Hematopoietic multipotent progenitor cell treated with erythropoietin and hydrocortisone succinate and interleukin-3 and kit ligand, for 4 days (in vitro differentiated cells): ENCODE measurements at regions not wholly inside any gene's neighbourhood (a gene's known extent, or its start where the extent isn't known, plus 50 kb on each side); places are given as distances from the start of the nearest gene placed in this dataset.

Experiments
- DNase-seq: peaks from one replicate; pipeline ENCODE4 v3.0.0-alpha.2; 2015

DNA sequence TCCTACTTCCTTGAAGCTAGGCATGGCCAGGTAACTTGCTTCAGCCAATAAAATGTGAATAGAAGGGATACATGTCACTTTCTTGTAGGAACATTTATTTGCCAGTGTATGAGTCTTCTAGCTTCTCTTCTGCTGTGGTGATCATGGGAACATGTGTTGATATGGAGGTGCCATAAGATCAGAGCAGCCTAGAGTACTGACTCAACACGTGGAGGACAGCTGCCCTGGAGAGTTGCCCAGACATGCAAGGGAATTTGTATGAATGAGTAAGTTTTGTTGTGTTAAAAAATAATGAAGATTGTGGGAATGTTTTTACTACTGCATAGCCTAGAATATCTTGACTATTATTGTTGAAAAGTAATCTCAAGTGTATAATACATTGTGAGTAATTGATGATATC is 502.3 kb downstream of the NUF2 start:
- no peak for DNase-seq

DNA sequence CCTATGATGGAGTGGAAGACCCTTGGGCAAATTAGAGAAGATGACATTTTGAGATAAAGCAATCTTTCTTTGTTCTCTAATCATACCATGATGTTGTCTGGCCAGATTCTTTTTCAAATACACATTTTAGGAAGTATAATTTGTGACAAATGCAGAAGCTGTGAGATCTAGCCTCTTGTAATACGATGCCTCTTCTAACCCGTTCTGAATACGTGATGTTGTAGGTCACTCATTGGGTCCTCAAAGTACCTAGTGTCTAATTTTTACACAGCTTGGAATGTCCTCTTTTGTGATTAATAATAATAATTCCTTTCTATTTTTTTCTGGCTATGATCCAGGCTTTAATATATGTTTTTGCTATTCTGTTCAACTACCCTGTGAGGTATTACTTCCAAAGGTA is 502.7 kb downstream of the NUF2 start:
- no peak for DNase-seq

DNA sequence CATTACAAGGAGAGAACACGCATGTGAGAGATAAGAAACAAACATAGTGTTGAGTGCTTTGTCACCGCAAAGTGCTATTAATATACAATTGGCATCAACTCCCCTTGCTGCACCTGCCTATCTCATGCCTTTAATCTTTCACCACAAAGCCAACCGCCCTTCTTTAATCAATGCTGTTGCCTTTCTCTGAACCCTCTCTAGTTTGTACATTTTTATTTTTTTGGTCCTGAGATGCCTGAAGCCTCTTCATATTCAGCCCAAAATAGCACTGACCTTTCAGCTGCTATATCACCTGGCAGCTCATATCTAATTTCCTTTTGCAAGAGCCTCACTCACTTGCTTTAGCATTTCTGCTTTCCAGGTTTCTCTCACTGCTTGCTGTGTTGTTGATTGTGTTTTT is 504.7 kb downstream of the NUF2 start:
- no peak for DNase-seq

DNA sequence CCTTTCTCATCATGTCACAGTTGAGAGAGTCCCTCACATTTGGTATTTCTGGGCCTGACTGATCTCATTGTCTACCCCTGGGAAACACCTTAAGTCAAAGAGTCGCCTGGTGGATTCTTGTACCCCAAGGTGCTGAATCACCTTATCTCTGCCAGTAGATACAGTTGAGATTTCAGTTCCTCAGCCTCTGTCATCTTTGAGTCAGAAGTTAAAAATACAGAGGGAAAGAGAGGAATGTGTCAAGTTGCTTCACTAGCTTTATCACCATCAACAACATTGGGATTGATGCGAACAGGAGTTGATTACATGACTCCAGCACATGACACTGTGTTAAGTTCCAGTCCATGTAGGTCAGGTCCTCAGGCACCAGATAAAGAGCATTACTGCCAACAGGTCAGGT is 513.0 kb downstream of the NUF2 start:
- DNase-seq: no peak

DNA sequence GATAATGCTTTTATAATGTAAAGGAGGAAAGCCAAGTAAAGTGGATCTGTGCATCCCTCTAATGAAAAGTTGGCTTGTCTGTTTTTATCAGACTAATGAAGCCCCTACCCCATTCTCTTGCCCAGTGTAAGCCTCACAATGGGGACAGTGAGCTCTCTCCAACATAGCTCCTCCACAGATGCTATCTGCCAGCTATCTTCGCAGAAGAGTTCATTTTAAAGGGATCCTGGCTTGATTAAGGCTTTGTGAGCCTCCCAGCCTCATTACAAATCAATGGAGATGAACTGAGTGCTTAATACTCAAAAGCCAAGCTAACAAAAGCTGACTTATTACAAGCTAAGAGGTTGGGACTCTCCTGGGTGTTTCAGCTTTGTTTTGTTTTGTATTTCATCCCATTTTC is 514.7 kb downstream of the NUF2 start:
- DNase-seq: no peak

DNA sequence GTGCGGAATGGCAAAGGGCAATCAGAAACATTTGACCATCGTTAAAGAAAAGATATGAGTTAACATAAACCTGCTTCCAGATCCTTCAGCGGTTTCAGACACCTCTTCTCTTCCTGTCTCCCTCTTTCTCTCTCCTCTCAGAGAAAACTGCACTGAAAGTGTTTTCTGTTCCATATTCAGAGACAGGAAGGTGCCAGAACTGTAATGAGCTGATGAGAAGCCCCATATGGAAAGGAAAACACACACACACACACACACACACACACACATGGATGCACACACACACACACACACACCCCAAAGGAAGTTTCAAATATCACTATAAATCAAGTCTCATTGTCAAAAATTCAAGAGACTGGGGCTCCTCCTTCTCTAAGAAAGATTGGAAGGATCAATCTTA is 515.5 kb downstream of the NUF2 start:
- DNase-seq: no peak

DNA sequence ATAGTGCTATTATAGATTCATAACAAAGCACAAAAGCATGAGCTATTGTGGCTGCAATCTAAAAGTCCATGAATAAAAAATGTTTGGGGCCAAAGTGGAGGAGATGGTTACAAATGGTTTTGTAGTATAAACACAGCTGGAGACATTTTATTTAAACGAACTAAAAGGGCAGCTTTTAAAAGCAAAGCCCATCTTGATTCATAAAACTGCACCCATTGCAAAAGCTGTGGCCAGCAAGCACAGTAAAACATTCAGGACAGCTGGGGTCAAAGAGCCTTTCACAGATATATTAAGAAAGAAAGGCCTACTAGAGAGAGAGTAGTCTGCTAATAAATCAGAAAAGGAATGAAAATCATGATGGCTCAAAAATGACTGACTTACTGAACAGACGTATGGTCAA is 520.8 kb downstream of the NUF2 start:
- no peak for DNase-seq

DNA sequence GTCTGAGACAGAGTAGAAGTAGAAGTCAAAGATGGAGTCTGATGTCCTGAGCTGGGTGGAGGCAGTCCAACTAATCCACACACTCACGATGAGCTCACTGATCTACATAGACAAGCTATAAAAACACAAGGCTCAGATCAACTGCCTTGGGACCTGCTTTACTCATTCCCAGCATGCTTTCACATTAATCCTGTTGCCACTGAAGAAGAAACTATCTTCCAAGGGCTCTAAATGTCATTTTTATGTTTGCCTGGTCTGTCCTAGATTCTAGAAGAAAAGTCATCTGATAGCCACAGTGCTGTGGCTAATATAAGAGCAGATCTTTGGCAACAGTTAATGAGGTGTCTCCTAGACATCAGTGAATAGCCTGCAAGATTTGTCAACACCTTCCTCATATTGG is 522.7 kb downstream of the NUF2 start:
- no peak for DNase-seq

DNA sequence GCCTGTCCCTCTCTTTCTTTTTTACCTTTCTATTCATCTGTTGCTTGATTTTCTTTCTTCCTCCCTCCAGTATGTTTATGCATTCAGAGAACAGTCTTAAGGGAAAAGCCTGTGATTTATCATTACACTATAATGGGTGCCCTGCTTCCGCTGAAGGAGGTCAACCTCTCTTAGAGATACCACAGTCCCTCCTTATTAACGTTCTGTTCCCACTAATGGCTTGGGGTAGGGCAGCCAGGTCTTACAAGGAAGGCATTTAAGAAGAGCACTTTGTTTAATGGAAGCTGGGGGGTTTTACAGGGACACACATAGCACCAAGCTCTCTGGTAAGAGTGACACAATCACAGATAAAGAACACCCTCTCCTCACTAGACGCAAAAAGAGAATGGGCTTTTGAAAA is 523.5 kb downstream of the NUF2 start:
- DNase-seq: no peak

DNA sequence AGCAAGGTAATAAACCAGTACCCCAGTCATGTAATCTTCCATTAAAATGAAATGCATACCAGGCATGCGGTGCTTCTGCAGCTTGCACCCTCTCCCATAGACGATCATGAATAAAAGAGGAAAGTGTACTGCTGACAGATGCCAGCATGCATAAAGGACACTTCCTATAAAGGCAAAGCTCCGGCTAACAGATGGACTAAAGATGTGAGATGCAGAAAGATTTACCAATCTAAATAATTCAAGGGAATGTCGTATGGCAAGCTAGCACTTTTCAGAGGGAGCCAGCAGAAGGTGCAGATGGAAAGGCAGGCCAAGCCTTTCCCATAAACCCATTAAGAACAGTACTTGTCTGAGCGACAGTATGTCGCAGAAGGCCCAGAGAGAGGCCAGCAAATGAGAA is 542.0 kb downstream of the NUF2 start:
- DNase-seq: no peak

DNA sequence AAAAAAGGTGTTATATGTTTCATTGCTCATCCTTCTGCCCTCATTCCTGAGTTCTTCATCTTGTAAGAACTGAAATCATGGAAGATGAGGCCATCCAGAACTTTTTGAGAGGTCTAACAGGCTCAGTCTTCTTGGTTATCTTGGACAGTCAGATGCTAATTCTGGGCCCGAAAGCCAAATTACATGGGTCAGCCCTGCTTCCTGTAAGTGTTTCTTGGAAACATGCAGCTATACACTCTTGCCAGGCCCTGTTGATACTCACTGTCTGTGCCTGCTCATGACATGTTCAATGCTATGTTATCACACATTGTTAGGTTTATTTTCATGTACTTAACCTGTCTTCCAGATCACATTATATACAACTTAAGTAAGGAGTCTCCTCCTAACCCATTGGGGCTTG is 542.5 kb downstream of the NUF2 start:
- no peak for DNase-seq

DNA sequence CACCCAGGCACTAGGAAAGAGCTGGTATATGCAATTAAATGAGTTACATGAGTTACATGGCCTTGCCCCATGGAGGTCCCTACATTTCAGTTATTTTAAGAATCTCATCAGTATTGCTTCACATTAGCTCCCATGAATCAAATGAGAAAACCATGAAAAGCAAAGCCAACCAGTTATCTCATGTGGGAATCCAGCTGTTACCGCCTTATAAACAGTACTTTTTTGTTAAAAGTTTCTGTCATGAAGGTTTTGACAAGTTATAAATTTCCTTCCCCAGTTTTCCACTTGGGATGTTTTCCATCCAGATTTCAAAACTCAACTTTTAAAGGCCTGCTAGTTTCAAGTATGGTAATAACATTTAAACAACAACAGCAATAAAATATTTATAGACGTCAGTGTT is 544.8 kb downstream of the NUF2 start:
- DNase-seq: no peak

DNA sequence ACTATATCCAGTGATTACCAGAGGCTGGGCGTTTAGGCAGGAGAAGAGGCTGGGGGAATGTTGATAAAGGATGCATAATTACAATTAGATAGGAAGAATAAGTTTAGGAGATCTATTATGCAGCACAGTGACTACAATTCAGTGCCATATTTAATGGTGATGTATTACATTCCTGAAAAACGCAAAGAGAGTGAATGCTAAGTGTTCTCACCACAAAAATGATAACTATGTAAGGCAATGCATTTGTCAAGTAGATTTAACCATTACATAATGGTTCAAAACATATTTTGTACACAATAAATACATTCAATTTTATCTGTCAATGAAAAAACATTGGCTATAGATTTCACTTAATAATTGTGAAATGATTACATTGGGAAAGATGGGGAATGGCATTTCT is 548.9 kb downstream of the NUF2 start:
- no peak for DNase-seq

DNA sequence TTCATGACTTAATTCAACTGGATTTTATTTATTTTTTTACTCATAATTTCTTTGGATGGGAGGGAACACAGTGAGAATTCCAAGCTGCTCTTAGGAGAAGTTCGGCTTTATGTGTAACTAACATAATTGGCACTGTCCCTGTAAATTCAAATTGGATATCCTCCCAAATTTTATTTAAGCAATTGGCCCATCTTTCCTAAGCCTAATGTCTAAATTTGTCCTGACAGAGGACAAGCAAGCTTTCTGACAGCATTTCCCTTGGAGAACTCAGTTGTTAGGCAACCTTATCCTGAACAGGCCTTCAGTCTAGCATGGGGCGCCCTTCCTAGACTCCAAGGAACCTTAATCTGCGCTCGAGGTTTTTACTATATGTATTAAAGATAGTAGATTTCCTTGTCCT is 550.3 kb downstream of the NUF2 start:
- no peak for DNase-seq

DNA sequence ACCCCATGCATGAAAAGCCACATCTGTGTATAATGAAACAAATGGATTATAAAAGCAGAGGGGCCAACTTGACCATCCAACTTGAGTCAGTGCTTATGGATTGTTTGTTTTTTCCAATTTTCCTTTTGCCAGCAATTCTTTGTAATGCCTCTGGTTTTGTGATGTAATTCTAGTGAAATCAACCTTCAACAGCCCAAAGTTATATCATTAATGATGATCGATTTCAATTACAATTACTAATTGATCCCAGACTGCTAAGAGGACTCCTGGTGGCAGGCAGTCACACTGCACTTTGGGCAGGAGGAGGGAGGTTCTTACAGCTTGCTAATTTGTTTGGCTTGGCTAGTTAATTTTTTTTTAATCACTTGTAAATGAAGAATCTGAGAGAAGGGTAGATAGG is 552.3 kb downstream of the NUF2 start:
- peak; percentile 1 for DNase-seq

DNA sequence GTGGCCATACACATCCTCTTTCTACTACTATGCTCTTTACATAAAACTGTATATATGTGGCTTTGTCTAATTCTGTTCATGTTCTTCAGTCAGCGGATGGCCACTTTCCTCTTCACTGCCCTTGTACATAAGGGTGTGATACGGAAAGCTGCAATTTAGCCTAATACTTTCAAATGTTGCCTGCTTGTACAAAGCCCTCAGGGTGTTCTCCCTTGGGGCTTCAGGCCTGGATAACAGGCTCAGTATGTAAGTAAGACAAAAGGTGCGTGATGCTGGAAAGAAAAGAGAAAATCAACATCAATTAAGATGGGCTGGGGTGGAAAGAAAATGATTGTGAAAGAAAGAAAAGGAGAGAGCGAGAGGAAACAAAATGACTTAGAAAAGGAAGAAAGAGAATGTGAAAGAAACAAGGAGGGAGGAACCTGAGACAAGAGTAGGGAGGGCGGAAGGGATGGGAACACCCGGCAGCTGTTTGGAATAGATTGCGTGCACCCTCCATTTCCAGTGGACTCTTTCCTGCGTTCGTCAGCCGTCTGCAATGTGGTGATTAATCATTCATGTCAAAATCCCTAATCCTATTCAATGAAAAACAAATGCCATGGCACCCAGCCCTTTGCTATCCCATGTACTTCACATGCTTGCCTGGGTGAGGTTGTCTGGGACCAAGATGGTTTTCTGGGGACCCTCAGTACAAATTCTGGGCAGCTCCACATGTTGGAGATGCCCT is 553.6 kb downstream of the NUF2 start:
- no peak for DNase-seq

DNA sequence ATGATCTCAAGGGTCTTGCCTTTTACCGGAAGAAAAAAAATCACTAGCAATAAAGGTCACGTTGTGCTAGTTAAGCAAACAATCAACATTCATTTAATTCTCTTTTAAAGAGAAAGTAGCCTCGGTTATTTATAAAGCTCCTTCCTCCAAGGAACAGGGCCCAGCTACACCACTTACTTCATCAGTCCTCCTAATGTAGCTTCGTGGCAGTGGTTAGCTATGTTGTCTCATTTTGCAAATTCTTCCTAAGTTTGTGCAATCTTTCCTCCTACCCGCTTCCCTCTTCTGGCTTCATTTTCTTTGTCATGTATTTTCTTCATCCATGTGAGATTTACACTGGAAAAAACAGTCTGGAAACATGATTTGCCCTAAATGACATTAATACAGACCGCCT is 554.2 kb downstream of the NUF2 start:
- DNase-seq: no peak

DNA sequence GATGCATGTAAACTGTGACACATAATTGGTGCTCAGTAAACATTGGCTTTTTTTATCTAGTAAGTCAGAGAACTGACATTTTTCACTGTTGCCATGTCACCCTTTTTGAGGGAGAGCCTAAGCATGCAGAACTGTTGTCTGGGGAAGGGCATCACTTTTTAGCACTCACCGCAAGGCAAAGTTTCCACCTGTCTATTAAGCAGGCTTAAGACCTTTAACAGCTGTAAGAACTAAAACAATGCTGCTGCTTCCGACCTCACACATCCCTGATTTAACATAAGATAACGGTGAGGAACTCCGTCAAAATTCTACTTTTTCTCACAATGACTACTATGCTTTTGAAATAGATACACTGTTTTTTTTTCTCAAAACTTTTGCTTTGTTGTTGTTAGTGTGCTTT is 554.8 kb downstream of the NUF2 start:
- DNase-seq: no peak

DNA sequence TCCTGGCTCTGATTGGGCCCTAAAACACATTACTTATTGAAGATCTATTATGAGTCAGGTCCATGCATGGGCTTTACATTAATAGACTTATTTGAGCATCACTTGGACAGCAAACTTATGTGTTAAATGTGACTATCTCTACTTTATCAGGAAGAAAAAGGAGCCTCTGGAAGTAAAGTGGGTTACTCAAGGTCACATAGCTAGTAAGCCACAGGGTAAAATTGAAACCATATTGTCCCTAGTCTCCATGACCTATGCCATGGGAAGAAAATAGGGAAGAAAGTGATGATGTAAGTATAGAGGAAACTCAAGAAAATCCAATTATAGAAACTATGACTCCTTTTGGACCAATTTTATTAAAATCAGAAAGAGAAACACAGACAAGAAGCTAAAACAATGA is 555.3 kb downstream of the NUF2 start:
- no peak for DNase-seq

DNA sequence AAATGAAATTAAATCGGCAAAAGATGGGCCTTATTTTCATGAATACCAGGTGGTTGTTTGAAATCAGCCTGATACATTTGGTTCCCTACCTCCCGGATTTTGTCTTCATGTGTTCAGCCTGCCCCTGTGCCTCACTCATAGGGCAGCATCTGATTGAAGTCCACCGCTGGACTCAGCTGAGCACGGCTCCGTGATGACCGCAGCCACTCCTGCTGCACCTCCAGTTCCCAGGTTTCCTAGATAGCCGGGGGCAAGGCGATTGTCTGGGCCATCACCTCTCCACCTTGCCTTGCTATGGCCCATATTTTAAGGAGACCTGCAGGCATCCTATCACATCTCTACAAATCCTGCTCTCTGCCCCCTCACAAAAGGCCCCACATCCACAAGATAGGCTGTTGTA is 563.8 kb downstream of the NUF2 start:
- DNase-seq: no peak

DNA sequence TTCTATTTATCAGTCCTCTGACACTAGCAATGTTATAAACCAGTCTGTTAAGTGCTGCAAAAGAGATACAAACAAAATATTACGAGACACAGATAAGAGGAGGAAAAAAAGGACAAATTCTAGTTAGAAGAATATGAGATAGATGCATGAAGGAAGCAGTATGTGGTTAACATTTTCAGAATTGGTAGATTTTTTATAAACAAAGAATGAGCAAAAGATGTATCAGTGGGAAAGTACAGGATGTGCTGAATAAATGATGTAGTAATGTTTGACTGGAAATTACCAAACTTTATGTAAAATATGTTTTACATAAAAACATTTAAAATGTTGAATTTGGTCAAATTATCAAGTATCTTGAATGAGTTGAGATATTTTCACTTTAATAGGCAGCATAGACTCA is 574.2 kb downstream of the NUF2 start:
- no peak for DNase-seq

DNA sequence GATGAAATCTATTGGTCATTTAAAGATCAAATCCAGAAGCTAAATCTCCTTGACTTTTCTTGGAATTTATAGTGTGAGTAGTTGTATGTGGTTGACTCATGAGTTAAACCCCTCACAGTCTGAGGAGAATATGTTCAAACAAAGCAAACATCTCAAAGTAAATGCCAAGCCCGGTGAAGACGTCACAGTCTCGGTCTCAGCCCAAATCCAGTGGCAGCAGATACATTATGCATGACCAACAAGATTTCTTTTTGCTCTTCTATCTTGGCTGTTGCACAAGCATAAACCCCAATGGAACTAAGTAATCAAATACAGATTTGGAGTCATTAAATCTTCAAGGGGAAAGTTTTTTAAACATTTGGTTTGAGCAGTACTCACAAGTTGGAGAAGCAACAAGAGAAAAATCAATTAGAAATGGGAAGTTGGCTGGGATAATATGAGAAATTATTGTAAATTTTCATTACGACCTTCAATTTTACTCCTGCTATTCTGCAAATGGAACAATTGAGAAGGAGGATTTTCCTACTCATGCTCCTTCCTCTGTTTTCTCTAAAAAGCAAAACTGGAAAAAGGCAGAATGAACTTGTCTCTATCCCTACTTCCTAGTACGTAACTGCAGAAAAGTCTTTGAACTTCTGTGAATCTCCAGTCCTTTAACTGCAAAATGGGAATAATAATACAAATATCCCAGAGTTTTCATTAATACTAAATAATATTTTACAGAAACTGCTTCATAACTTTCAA is 575.8 kb downstream of the NUF2 start:
- DNase-seq: no peak

DNA sequence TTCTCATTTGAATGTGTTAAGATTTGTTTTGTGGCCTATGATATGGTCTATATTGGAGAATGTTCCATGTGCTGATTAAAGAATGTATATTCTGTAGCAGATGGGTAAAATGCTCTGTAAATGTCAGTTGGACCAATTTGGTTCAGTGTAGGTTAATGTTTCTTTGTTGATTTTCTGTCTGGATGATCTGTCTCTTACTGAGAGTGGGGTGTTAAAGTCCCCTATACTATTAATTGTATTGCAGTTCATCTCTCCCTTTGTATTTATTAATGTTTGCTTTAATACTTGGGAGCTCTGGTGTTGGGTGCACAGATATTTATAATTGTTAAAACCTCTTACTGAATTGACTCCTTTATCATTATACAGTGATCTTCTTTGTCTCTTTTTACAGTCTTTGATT is 584.5 kb downstream of the NUF2 start:
- no peak for DNase-seq

DNA sequence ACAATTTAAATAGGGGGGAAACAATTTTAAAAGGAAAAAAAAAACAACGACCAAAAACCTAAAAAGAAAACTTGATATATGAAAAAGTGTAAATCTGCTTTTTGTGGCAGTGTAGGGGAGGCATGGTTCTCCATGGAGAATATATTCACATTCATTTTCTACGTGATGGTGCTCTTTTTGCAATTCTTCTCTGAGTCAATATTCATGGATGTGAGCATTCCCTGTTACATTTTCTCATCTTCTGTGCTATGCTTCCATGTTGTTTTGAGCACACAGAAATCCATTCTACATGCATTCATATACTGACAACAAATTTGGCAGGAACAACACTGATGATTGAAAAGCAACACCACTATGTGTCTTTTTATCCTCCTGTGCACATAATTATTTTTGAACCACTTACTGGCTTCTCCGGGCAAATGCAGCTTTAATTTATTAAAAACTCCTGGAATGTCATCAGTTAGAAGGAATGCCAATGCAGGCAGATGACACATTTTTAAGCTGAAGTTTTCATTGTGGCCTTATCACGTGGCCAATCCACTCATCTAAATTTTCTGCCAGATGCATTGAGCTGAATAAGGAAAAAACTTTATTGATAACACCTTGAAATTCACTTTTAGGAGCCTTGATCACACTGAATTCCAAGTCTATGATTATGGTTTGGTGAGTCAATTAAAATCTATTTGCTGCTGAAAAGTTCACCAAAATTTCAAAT is 590.6 kb downstream of the NUF2 start:
- no peak for DNase-seq
